ENCODE measurements at regions not wholly inside any gene's neighbourhood (a gene's known extent, or its start where the extent isn't known, plus 50 kb on each side); places are given as distances from the start of the nearest gene placed in this dataset.

- Histone ChIP-seq H3K9me1 (ENCODE audit: insufficient read depth, low read length) (no peaks in the 10 kb centered on the region), H2AK5ac (ENCODE audit: low read depth, low read length) (no peak overlapping the region), H3K23ac (ENCODE audit: low read depth, low read length) (no peak overlapping the region), H3K27me3 (ENCODE audit: control insufficient read depth, insufficient read depth, low read length) (peaks cover 6% of the 10 kb centered on the region; the same call in 1 of the 2 replicates), H3K14ac (replicated peaks; ENCODE audit: low read depth, low read length) (no peak overlapping the region), H3K4me3 (ENCODE audit: insufficient read depth, low read depth, low read length) (no peak overlapping the region), H4K91ac (ENCODE audit: insufficient read depth, low read depth, low read length) (no peak overlapping the region), H2BK120ac (ENCODE audit: low read depth, low read length) (no peak overlapping the region), H4K20me1 (ENCODE audit: insufficient read depth, low read length) (no peaks in the 10 kb centered on the region), H3K56ac (ENCODE audit: extremely low read depth, insufficient read depth, low read length) (no peak overlapping the region), H3K18ac (ENCODE audit: low read depth, low read length) (no peak overlapping the region), H3K27ac (ENCODE audit: insufficient read depth, low read length) (no peak overlapping the region), H2BK5ac (ENCODE audit: low read depth, low read length, poor library complexity, severe bottlenecking) (no peak overlapping the region), H3K36me3 (ENCODE audit: control insufficient read depth, insufficient read depth, low read length) (no peaks in the 10 kb centered on the region), H4K8ac (ENCODE audit: low read depth in 2 of 2, low read length in 2 of 2) (no peak overlapping the region), H2BK20ac (ENCODE audit: low read depth, low read length) (no peak overlapping the region), H3K4me2 (ENCODE audit: low read depth, low read length) (no peak overlapping the region), H3K9ac (ENCODE audit: low read depth, low read length) (no peak overlapping the region), H2AFZ (replicated peaks; ENCODE audit: low read length, poor library complexity) (no peak overlapping the region), H3K79me1 (ENCODE audit: low read depth in 1 of 2, low read length in 2 of 2) (no peaks in the 10 kb centered on the region), H4K5ac (ENCODE audit: low read depth, low read length) (no peak overlapping the region), H2BK15ac (ENCODE audit: low read depth, low read length) (no peak overlapping the region), H3K4me1 (ENCODE audit: control insufficient read depth, insufficient read depth, low read length) (peaks cover 8% of the 10 kb centered on the region), H3K4ac (ENCODE audit: low read depth, low read length) (no peak overlapping the region), H2AK9ac (replicated peaks; ENCODE audit: low read depth, low read length, poor library complexity) (no peak overlapping the region), H3K9me3 (ENCODE audit: control insufficient read depth, insufficient read depth, low read length) (no peaks in the 10 kb centered on the region)
- in situ Hi-C loops (cut with MboI; ENCODE audit: low sequenced_read_pairs) (no loop called here), intact Hi-C loops (cut with micrococcal nuclease) (loop anchor here (10.0 kb wide), 1 partner anchor 1371 kb away; no protein-coding TSS in a partner anchor), dilution Hi-C loops (cut with HindIII; ENCODE audit: low sequenced_read_pairs, unreplicated experiment) (no loop called here)
- ChIA-PET POLR2A (ENCODE audit: unreplicated experiment) (no interaction called here), CTCF (interaction anchor here (0.6 kb wide), 1 partner anchor 772 kb away, joined by 3 read pairs; no protein-coding TSS in a partner anchor)
- ATAC-seq (ENCODE audit: low read depth): no peak
- 93% methylated on average over 3 of the region's 11 CpGs; no CpG with 5 or more reads in 1 of the 2 experiments for WGBS, 2 experiments (ENCODE audit: extremely low coverage in 2 of 2, insufficient read length in 1 of 2)
- DNase-seq: no peak
- TF ChIP-seq RCOR1 (IDR thresholded peaks at IDR 0.05; ENCODE audit: insufficient replicate concordance, low read length): no peak
- BruUV-seq (replicated peaks): no TSS peak
These were observed 74.5 kb upstream of the FRMD1 start for GRCh38 chr6:168153553-168153952.

Data from IMR-90 (cell line).